Duodenal mucosa (tissue), 2 donors: ENCODE measurements at regions not wholly inside any gene's neighbourhood (a gene's known extent, or its start where the extent isn't known, plus 50 kb on each side); places are given as distances from the start of the nearest gene placed in this dataset.
"Not testable (repeated sequence)": the region's sequence is repeated elsewhere in the genome, so short reads cannot be mapped to it uniquely, and the experiment has no call there.

Experiments used
- H3K27ac ChIP-seq: one replicate; pipeline ENCODE4 v1.7.0; 2013; ENCODE audit warnings: low read depth, low read length
- H3K27me3 ChIP-seq, 2 donors: one replicate each; pipeline ENCODE4 v1.7.0; 2013; ENCODE audit warnings: low read length in 2 of 2, control low read depth in 1 of 2; ENCODE audit not compliant: insufficient read depth in 2 of 2, control insufficient read depth in 1 of 2
- H3K36me3 ChIP-seq, 2 donors: one replicate each; pipeline ENCODE4 v1.7.0; 2013; ENCODE audit warnings: low read length in 2 of 2, control low read depth in 1 of 2; ENCODE audit not compliant: insufficient read depth in 2 of 2, control insufficient read depth in 1 of 2
- H3K4me1 ChIP-seq, 2 donors: one replicate each; pipeline ENCODE4 v1.7.0; 2013; ENCODE audit warnings: low read length in 2 of 2, control low read depth in 1 of 2; ENCODE audit not compliant: insufficient read depth in 2 of 2, control insufficient read depth in 1 of 2
- H3K4me3 ChIP-seq, 2 donors: one replicate each; pipeline ENCODE4 v1.7.0; 2013; ENCODE audit warnings: low read length in 2 of 2, low read depth in 1 of 2
- H3K9ac ChIP-seq, 2 donors: one replicate each; pipeline ENCODE4 v1.7.0; 2013; ENCODE audit warnings: low read length in 2 of 2, low read depth in 1 of 2
- H3K9me3 ChIP-seq, 2 donors: one replicate each; pipeline ENCODE4 v1.7.0; 2013; ENCODE audit warnings: low read length in 2 of 2, control low read depth in 1 of 2; ENCODE audit not compliant: control insufficient read depth in 1 of 2

GRCh38 chr2:8243748-8244400 is 438.0 kb upstream of the ID2 start:
- H3K9me3 ChIP-seq: peaks cover 0 to 8% of the 10 kb centered on the region in 2 donors
- no peak overlapping the region for H3K9ac ChIP-seq
- H3K4me1 ChIP-seq: peaks cover 5 to 9% of the 10 kb centered on the region in 2 donors
- H3K4me3 ChIP-seq: no peak overlapping the region
- no peak overlapping the region for H3K27ac ChIP-seq
- H3K27me3 ChIP-seq: no peaks in the 10 kb centered on the region
- H3K36me3 ChIP-seq: no peaks in the 10 kb centered on the region

DNA sequence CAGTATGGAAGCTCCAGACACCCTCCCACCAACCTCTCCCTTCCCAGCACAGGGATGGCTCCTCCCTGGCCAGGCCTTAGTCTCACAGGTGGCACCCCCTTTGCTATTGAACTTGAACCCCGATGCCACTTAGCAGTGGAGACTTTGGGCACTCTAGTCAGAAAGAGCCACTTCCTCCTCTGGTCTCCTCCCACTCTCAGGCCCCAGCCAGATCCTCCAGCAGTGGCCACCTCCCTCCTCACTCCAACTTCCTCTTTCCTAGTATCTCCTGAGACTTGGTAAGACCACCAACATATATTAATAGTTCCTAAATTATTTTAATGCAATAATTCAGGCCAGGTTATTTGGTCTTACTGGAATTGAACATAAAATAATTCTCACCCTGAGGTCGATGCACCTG is 437.2 kb upstream of the ID2 start:
- no peak overlapping the region for H3K27ac ChIP-seq
- H3K27me3 ChIP-seq: no peaks in the 10 kb centered on the region
- no peak overlapping the region for H3K9ac ChIP-seq
- H3K4me1 ChIP-seq: peaks cover 0 to 3% of the 10 kb centered on the region in 2 donors
- no peak overlapping the region for H3K4me3 ChIP-seq
- H3K9me3 ChIP-seq: peaks cover 0 to 8% of the 10 kb centered on the region in 2 donors
- no peaks in the 10 kb centered on the region for H3K36me3 ChIP-seq

DNA sequence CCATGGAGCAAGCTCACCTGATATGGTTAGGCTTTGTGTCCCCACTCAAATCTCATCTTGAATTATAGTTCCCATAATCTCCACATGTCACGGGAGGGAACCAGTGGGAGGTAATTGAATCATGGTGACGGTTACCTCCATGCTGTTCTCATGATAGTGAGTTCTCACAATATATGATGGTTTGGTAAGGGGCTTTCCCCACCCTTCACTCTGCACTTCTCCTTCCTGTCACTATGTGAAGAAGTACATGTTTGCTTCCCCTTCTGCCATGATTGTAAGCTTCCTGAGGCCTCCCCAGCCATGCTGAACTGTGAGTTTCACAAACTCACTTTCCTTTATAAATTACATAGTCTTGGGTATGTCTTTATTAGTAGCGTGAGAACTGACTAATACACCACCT is 435.7 kb upstream of the ID2 start:
- Histone ChIP-seq H3K4me1 (no peaks in the 10 kb centered on the region), H3K27ac (no peak overlapping the region), H3K36me3 (no peaks in the 10 kb centered on the region), H3K27me3 (no peaks in the 10 kb centered on the region), H3K9me3 (peaks cover 0 to 13% of the 10 kb centered on the region in 2 donors), H3K9ac (no peak overlapping the region), H3K4me3 (no peak overlapping the region)

DNA sequence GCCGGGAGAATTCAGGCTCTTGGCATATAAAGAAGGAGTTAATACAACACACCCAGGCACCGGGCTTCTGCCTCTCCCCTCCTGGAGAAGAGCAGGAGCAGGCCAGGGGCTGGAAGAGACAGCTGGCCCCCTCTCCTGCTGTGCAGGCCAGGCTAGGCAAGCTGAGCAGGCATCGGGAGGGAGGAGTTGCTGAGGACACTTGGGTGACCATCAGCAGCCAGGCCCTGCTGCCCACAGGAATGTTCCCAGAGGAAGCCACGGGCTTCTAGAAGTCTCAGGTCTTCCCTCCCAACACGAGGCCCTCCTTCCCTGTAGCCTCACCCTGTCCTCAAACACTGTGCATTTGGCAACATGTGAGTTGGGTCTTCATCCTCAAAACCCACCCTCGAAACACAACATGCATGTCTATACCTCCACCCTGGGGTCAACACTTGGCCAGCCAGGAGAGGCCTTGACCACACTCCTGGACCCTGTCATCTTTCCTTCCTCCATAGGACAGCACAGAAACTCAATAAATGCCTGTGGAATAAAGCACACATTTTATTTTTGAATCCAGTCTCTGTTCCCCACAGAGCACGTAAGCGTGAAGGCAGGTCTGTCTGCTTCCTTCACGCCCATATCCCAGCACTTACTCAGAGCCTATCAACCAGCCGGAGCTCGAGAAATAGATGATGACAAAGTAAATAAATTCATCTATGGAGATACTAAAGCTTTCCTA is 433.8 kb upstream of the ID2 start:
- Histone ChIP-seq H3K4me3 (no peak overlapping the region), H3K9me3 (peaks cover 0 to 13% of the 10 kb centered on the region in 2 donors), H3K27me3 (no peaks in the 10 kb centered on the region), H3K4me1 (no peaks in the 10 kb centered on the region), H3K9ac (no peak overlapping the region), H3K27ac (no peak overlapping the region), H3K36me3 (no peaks in the 10 kb centered on the region)

DNA sequence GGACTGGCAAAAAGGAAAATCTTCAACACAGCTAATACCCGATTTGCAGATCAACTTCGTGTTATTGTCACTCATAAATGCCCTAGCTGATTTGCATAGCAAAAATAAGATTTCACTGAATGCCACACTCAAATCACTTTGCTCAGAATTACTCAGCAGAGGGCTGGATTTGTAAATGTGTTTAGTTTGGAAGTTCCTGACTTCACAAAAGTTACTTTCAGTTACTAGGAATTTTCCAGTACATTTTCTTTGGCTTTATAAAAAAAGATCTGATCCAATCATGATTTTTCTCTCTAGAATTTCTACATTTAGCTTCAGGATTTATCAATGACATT is 433.3 kb upstream of the ID2 start:
- H3K27ac ChIP-seq: no peak overlapping the region
- no peaks in the 10 kb centered on the region for H3K36me3 ChIP-seq
- H3K9me3 ChIP-seq: peaks cover 0 to 13% of the 10 kb centered on the region in 2 donors
- H3K4me3 ChIP-seq: no peak overlapping the region
- no peak overlapping the region for H3K9ac ChIP-seq
- H3K27me3 ChIP-seq: no peaks in the 10 kb centered on the region
- no peaks in the 10 kb centered on the region for H3K4me1 ChIP-seq

- no peak overlapping the region for H3K4me3 ChIP-seq
- no peaks in the 10 kb centered on the region for H3K4me1 ChIP-seq
- no peaks in the 10 kb centered on the region for H3K27me3 ChIP-seq
- H3K36me3 ChIP-seq: no peaks in the 10 kb centered on the region
- no peak overlapping the region for H3K9ac ChIP-seq
- H3K27ac ChIP-seq: no peak overlapping the region
- H3K9me3 ChIP-seq: peaks cover 0 to 13% of the 10 kb centered on the region in 2 donors
These were observed 432.7 kb upstream of the ID2 start for GRCh38 chr2:8249141-8249540.

DNA sequence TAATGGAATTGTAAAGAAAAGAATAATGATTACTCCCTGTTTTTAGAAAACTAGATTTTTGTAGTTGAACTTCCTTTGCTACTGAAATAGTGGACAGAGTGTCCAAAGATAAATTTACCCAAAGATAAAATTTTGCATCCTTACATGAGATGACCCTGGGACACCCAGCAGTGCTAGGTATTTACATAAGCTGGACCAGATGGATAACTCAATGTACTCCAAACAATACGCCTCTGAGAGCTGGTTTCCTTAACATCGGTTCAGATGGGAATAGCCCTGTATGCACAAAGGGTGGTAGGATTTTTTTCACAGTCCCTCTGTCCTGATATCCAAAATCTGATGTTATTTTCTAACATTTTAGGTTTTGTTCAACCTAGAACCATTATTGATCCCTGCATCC is 432.1 kb upstream of the ID2 start:
- Histone ChIP-seq H3K4me1 (no peaks in the 10 kb centered on the region), H3K27ac (no peak overlapping the region), H3K9me3 (peaks cover 0 to 13% of the 10 kb centered on the region in 2 donors), H3K27me3 (no peaks in the 10 kb centered on the region), H3K36me3 (no peaks in the 10 kb centered on the region), H3K9ac (no peak overlapping the region), H3K4me3 (no peak overlapping the region)

- not testable (repeated sequence) for H3K27ac ChIP-seq, H3K9ac ChIP-seq, H3K4me3 ChIP-seq, H3K4me1 ChIP-seq, H3K27me3 ChIP-seq, H3K36me3 ChIP-seq
- peaks cover 0 to 13% of the 10 kb centered on the region in 2 donors for H3K9me3 ChIP-seq
These were observed 431.6 kb upstream of the ID2 start for GRCh38 chr2:8250290-8250689.

DNA sequence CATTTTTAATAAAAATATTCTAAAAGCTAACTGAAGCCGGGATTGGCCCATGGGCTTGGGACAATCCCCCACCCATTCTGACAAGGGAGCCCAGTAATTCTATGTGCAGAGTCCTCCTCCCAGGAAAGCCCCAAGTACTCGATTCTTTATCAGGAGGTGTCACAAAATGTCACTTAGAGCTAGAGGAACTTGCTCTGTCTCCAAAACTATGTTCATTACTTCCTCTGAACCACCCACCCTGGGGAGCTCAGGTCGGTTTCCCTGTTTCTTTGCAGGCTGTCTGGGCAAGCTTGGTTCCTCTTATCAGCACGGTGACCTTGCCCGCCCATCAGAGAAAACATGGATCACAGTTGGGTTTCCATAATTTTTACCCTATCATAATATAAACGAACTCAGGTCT is 430.6 kb upstream of the ID2 start:
- Histone ChIP-seq H3K27me3 (no peaks in the 10 kb centered on the region), H3K4me1 (no peaks in the 10 kb centered on the region), H3K9me3 (peaks cover 0 to 6% of the 10 kb centered on the region in 2 donors), H3K27ac (no peak overlapping the region), H3K36me3 (no peaks in the 10 kb centered on the region), H3K9ac (no peak overlapping the region), H3K4me3 (no peak overlapping the region)

GRCh38 chr2:8251856-8252255 is 430.0 kb upstream of the ID2 start:
- H3K4me3 ChIP-seq: no peak overlapping the region
- H3K27ac ChIP-seq: no peak overlapping the region
- no peaks in the 10 kb centered on the region for H3K36me3 ChIP-seq
- no peak overlapping the region for H3K9ac ChIP-seq
- no peaks in the 10 kb centered on the region for H3K4me1 ChIP-seq
- no peaks in the 10 kb centered on the region for H3K27me3 ChIP-seq
- peaks cover 0 to 5% of the 10 kb centered on the region in 2 donors for H3K9me3 ChIP-seq
